ENCODE measurements at regions not wholly inside any gene's neighbourhood (a gene's known extent, or its start where the extent isn't known, plus 50 kb on each side); places are given as distances from the start of the nearest gene placed in this dataset.

- TF ChIP-seq, protein P1, sequence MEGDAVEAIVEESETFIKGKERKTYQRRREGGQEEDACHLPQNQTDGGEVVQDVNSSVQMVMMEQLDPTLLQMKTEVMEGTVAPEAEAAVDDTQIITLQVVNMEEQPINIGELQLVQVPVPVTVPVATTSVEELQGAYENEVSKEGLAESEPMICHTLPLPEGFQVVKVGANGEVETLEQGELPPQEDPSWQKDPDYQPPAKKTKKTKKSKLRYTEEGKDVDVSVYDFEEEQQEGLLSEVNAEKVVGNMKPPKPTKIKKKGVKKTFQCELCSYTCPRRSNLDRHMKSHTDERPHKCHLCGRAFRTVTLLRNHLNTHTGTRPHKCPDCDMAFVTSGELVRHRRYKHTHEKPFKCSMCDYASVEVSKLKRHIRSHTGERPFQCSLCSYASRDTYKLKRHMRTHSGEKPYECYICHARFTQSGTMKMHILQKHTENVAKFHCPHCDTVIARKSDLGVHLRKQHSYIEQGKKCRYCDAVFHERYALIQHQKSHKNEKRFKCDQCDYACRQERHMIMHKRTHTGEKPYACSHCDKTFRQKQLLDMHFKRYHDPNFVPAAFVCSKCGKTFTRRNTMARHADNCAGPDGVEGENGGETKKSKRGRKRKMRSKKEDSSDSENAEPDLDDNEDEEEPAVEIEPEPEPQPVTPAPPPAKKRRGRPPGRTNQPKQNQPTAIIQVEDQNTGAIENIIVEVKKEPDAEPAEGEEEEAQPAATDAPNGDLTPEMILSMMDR (IDR thresholded peaks at IDR 0.05; ENCODE audit: insufficient read depth, missing control alignments), result no peak
- DNase-seq (ENCODE audit: insufficient read length, low spot score), result no peak
- no peak for FAIRE-seq
These were observed 55.1 kb upstream of the FAM20C start for GRCh38 chr7:137094-137891.

- TF ChIP-seq, protein P1 (IDR thresholded peaks at IDR 0.05; ENCODE audit: insufficient read depth, missing control alignments), result no peak
These were observed 53.2 kb upstream of the FAM20C start for GRCh38 chr7:139131-139530.

GRCh38 chr7:139561-140243 lies 52.7 kb upstream of the FAM20C start:
- TF ChIP-seq, protein P1 (IDR thresholded peaks at IDR 0.05; ENCODE audit: insufficient read depth, missing control alignments), result no peak
- DNase-seq (ENCODE audit: insufficient read length, low spot score), result no peak
- FAIRE-seq, result no peak

More at GRCh38 chr7:139131-139530, 53.2 kb upstream of the FAM20C start:
- FAIRE-seq (no peak), DNase-seq (ENCODE audit: insufficient read length, low spot score) (no peak)

DNA sequence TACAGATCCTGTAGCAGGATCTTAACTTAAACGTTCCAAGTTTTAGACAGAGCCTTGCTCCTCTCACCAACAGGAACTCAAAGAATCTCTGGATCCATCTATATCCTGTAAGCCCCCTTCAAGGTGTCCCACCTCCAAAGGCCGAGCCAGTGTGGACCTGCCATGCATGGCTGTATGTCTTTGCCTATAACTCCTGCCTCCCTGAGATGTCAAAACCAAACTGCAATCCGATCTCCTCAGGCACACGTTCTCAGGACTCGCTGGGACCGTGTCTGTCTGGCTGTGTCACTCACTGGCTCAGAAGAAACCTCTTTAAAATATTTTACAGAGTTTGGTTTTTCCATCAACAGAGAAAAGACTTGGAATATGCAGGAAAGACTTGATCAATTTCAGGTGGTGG lies 51.4 kb upstream of the FAM20C start:
- TF ChIP-seq, protein P1 (IDR thresholded peaks at IDR 0.05; ENCODE audit: insufficient read depth, missing control alignments), result no peak
- DNase-seq (ENCODE audit: insufficient read length, low spot score), result no peak
- FAIRE-seq, result no peak

DNA sequence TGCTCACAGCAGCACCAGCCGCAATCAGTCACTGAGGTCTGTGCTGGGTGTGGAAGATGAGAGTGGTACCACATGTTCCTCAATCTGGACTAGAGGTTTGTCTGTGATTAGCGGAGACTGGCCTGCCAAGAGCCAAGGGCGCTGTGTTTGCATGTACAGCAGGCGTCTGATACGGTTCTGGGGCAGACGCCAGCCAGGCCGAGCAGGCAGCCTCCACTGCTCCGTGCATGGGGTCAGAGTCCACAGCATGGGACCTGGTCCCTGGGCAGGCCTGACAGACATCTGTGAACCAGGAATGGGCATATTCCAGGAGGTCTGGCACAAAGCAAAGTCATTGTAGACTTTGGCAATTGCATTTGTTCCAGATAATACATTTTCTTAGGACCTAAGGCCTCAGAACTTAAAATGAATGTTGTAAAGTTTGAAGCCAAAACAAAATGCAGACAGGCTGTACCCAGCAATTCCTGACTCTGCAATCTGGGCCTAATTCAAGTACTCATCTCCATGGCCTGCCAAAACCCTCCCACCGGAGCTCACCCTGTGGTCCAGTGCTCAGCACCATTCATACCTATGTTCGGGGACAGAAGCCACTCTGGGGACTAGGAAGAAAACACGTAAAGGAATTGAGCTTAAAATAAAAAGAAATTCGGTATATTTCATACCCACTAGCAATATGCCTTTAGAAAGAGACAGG lies 50.0 kb upstream of the FAM20C start:
- no peak for DNase-seq (ENCODE audit: insufficient read length, low spot score)
- TF ChIP-seq, protein P1 (IDR thresholded peaks at IDR 0.05; ENCODE audit: insufficient read depth, missing control alignments), result no peak
- FAIRE-seq, result no peak
